SK-N-SH treated with all-trans-retinoic acid at 6 μM for 48 hours (cell line): ENCODE measurements at regions not wholly inside any gene's neighbourhood (a gene's known extent, or its start where the extent isn't known, plus 50 kb on each side); places are given as distances from the start of the nearest gene placed in this dataset.

Experiments used
- ATAC-seq: fragments of 200-7000 bp; cut with Tn5 transposase; 3 replicates; pipeline ENCODE4 v1.9.1; 2020; ENCODE audit warnings: mild to moderate bottlenecking, moderate library complexity
- BACH2 ChIP-seq: fragments of 250-450 bp; sonication (Bioruptor Pico); IDR thresholded peaks from 2 replicates; pipeline ENCODE4 v1.9.0; 2021; ENCODE audit warnings: mild to moderate bottlenecking, borderline replicate concordance
- ESRRG ChIP-seq: fragments of 250-450 bp; sonication (Bioruptor Pico); IDR thresholded peaks from 2 replicates; pipeline ENCODE4 v1.6.1; 2021; ENCODE audit warnings: mild to moderate bottlenecking
- GLIS3 ChIP-seq: fragments of 250-450 bp; sonication (Bioruptor Pico); IDR thresholded peaks from 2 replicates; pipeline ENCODE4 v1.5.0; 2020; ENCODE audit warnings: mild to moderate bottlenecking, moderate library complexity
- ISL1 ChIP-seq: fragments of 250-450 bp; sonication (Bioruptor Pico); IDR thresholded peaks from 2 replicates; pipeline ENCODE4 v2.1.2; 2022; ENCODE audit warnings: mild to moderate bottlenecking, moderate library complexity
- OSR1 ChIP-seq: fragments of 250-450 bp; sonication (Bioruptor Pico); IDR thresholded peaks from 2 replicates; pipeline ENCODE4 v1.8.0; 2022; ENCODE audit warnings: moderate library complexity, mild to moderate bottlenecking, inconsistent platforms
- PATZ1 ChIP-seq: fragments of 250-450 bp; sonication (Bioruptor Pico); IDR thresholded peaks from 2 replicates; pipeline ENCODE4 v1.8.0; 2020; ENCODE audit warnings: mild to moderate bottlenecking, moderate library complexity, borderline replicate concordance
- PPARA ChIP-seq: fragments of 250-450 bp; sonication (Bioruptor Pico); IDR thresholded peaks from 2 replicates; pipeline ENCODE4 v1.5.0; 2020; ENCODE audit warnings: mild to moderate bottlenecking, borderline replicate concordance
- RARB ChIP-seq: fragments of 250-450 bp; sonication (Bioruptor Pico); IDR thresholded peaks from 2 replicates; pipeline ENCODE4 v1.8.0; 2021; ENCODE audit warnings: mild to moderate bottlenecking, moderate library complexity
- SNAI2 ChIP-seq: fragments of 250-450 bp; sonication (Bioruptor Pico); IDR thresholded peaks from 2 replicates; pipeline ENCODE4 v1.5.0; 2020; ENCODE audit warnings: mild to moderate bottlenecking, moderate library complexity
- TOX ChIP-seq: fragments of 250-450 bp; sonication (Bioruptor Pico); IDR thresholded peaks from 2 replicates; pipeline ENCODE4 v1.8.0; 2021; ENCODE audit warnings: mild to moderate bottlenecking, moderate library complexity, borderline replicate concordance
- ZC3H10 ChIP-seq: fragments of 250-450 bp; sonication (Bioruptor Pico); IDR thresholded peaks from 2 replicates; pipeline ENCODE4 v1.5.1; 2021; ENCODE audit warnings: mild to moderate bottlenecking, moderate library complexity
- ZFP3 ChIP-seq: fragments of 250-450 bp; sonication (Bioruptor Pico); IDR thresholded peaks from 2 replicates; pipeline ENCODE4 v1.5.0; 2020; ENCODE audit warnings: mild to moderate bottlenecking, moderate library complexity
- ZFP30 ChIP-seq: fragments of 450-650 bp; formaldehyde crosslinking; IDR thresholded peaks from 2 replicates; pipeline ENCODE4 v1.5.0; 2022; ENCODE audit warnings: mild to moderate bottlenecking, moderate library complexity
- ZNF565 ChIP-seq: fragments of 450-650 bp; formaldehyde crosslinking; conservative IDR thresholded peaks from 2 replicates; pipeline ENCODE4 v1.5.0; 2020; ENCODE audit warnings: low read depth, mild to moderate bottlenecking, moderate library complexity
- ZNF70 ChIP-seq: fragments of 450-650 bp; formaldehyde crosslinking; IDR thresholded peaks from 2 replicates; pipeline ENCODE4 v1.5.0; 2020; ENCODE audit warnings: mild to moderate bottlenecking, moderate library complexity
- ZNF8 ChIP-seq: fragments of 450-650 bp; formaldehyde crosslinking; IDR thresholded peaks from 2 replicates; pipeline ENCODE4 v1.5.0; 2020; ENCODE audit warnings: mild to moderate bottlenecking, moderate library complexity
- TF ChIP-seq, protein P1 (sequence below): fragments of 250-450 bp; sonication (Bioruptor Pico); IDR thresholded peaks from 2 replicates; pipeline ENCODE4 v1.5.1; 2021; ENCODE audit warnings: mild to moderate bottlenecking, moderate library complexity
- TF ChIP-seq, protein P2 (sequence below): fragments of 250-450 bp; sonication (Bioruptor Pico); IDR thresholded peaks from 2 replicates; pipeline ENCODE4 v1.8.0; 2021; ENCODE audit warnings: low read depth, mild to moderate bottlenecking, moderate library complexity, borderline replicate concordance
- TF ChIP-seq, protein P3 (sequence below): fragments of 250-450 bp; sonication (Bioruptor Pico); IDR thresholded peaks from 2 replicates; pipeline ENCODE4 v1.5.0; 2020; ENCODE audit warnings: mild to moderate bottlenecking, moderate library complexity
- TF ChIP-seq, protein P4 (sequence below): fragments of 250-450 bp; sonication (Bioruptor Pico); IDR thresholded peaks from 2 replicates; pipeline ENCODE4 v1.5.1; 2020; ENCODE audit warnings: low read depth, mild to moderate bottlenecking, moderate library complexity

GRCh38 chr12:13834241-13834640, 147.2 kb downstream of the GRIN2B start:
- ATAC-seq: no peak

DNA sequence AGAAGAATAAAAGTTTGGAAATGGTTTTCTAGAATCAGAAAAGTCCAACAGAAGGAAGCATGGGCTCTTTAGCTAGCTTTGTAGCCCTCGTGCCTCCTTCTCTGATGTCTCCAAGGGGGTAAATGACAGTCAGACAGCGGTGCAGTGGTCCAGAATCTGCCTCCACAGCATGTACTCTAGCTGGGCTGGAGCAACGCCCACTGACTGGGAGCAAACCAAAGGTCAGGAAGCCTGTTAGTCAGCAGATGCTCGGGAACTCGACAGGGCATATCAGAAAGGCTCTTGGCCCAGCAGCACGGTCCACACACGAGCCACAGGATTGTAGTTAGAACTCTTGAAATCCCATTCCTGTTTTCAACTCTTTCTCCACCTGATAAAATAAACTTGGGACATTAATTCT, 164.3 kb downstream of the GRIN2B start:
- ATAC-seq: no peak
- TF ChIP-seq SNAI2 (no peak), RARB (CRISPR knock-in tag) (no peak), ZNF8 (no peak), ZNF70 (CRISPR knock-in tag) (no peak), BACH2 (CRISPR knock-in tag) (no peak)
- TF ChIP-seq, protein P1, sequence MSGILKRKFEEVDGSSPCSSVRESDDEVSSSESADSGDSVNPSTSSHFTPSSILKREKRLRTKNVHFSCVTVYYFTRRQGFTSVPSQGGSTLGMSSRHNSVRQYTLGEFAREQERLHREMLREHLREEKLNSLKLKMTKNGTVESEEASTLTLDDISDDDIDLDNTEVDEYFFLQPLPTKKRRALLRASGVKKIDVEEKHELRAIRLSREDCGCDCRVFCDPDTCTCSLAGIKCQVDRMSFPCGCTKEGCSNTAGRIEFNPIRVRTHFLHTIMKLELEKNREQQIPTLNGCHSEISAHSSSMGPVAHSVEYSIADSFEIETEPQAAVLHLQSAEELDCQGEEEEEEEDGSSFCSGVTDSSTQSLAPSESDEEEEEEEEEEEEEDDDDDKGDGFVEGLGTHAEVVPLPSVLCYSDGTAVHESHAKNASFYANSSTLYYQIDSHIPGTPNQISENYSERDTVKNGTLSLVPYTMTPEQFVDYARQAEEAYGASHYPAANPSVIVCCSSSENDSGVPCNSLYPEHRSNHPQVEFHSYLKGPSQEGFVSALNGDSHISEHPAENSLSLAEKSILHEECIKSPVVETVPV (CRISPR knock-in tag): no peak

More at GRCh38 chr12:13834241-13834640, 147.2 kb downstream of the GRIN2B start:
- TF ChIP-seq ZNF70 (CRISPR knock-in tag): no peak
- TF ChIP-seq OSR1 (CRISPR knock-in tag): no peak

DNA sequence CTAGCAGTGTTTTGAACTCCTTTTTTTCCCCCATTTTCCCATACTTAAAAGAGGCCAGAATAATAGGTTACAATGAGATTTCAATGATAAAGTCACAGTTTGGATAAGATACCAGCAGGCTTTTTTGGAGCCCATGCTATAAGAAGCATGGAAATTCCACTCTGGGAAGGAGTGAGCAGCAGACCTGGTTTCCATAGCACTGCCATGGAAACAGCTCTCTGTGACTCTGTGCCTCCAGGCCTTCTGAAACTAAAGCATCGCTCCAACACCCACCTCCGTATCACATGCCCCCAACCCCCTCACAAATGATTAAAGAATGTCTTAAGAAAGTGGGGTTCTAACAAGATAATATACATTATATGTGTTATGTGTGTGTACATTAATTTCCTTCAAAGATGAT, 165.0 kb downstream of the GRIN2B start:
- ATAC-seq: no peak
- TF ChIP-seq SNAI2: no peak
- no peak for TF ChIP-seq ZNF565 (CRISPR knock-in tag)
- TF ChIP-seq, protein P2, sequence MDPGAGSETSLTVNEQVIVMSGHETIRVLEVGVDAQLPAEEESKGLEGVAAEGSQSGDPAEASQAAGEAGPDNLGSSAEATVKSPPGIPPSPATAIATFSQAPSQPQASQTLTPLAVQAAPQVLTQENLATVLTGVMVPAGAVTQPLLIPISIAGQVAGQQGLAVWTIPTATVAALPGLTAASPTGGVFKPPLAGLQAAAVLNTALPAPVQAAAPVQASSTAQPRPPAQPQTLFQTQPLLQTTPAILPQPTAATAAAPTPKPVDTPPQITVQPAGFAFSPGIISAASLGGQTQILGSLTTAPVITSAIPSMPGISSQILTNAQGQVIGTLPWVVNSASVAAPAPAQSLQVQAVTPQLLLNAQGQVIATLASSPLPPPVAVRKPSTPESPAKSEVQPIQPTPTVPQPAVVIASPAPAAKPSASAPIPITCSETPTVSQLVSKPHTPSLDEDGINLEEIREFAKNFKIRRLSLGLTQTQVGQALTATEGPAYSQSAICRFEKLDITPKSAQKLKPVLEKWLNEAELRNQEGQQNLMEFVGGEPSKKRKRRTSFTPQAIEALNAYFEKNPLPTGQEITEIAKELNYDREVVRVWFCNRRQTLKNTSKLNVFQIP: no peak
- no peak for TF ChIP-seq ZFP30 (CRISPR knock-in tag)
- no peak for TF ChIP-seq PATZ1
- TF ChIP-seq ZNF8: no peak
- no peak for TF ChIP-seq ZNF70 (CRISPR knock-in tag)
- TF ChIP-seq, protein P3, sequence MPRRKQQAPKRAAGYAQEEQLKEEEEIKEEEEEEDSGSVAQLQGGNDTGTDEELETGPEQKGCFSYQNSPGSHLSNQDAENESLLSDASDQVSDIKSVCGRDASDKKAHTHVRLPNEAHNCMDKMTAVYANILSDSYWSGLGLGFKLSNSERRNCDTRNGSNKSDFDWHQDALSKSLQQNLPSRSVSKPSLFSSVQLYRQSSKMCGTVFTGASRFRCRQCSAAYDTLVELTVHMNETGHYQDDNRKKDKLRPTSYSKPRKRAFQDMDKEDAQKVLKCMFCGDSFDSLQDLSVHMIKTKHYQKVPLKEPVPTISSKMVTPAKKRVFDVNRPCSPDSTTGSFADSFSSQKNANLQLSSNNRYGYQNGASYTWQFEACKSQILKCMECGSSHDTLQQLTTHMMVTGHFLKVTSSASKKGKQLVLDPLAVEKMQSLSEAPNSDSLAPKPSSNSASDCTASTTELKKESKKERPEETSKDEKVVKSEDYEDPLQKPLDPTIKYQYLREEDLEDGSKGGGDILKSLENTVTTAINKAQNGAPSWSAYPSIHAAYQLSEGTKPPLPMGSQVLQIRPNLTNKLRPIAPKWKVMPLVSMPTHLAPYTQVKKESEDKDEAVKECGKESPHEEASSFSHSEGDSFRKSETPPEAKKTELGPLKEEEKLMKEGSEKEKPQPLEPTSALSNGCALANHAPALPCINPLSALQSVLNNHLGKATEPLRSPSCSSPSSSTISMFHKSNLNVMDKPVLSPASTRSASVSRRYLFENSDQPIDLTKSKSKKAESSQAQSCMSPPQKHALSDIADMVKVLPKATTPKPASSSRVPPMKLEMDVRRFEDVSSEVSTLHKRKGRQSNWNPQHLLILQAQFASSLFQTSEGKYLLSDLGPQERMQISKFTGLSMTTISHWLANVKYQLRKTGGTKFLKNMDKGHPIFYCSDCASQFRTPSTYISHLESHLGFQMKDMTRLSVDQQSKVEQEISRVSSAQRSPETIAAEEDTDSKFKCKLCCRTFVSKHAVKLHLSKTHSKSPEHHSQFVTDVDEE (CRISPR knock-in tag): no peak
- TF ChIP-seq TOX (CRISPR knock-in tag): no peak
- TF ChIP-seq, protein P4, sequence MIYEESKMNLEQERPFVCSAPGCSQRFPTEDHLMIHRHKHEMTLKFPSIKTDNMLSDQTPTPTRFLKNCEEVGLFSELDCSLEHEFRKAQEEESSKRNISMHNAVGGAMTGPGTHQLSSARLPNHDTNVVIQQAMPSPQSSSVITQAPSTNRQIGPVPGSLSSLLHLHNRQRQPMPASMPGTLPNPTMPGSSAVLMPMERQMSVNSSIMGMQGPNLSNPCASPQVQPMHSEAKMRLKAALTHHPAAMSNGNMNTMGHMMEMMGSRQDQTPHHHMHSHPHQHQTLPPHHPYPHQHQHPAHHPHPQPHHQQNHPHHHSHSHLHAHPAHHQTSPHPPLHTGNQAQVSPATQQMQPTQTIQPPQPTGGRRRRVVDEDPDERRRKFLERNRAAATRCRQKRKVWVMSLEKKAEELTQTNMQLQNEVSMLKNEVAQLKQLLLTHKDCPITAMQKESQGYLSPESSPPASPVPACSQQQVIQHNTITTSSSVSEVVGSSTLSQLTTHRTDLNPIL (CRISPR knock-in tag): no peak
- TF ChIP-seq GLIS3 (CRISPR knock-in tag): no peak
- TF ChIP-seq PPARA (CRISPR knock-in tag): no peak
- no peak for TF ChIP-seq ISL1
- TF ChIP-seq OSR1 (CRISPR knock-in tag): no peak
- TF ChIP-seq RARB (CRISPR knock-in tag): no peak
- no peak for TF ChIP-seq ZFP3 (CRISPR knock-in tag)
- no peak for TF ChIP-seq BACH2 (CRISPR knock-in tag)
- no peak for TF ChIP-seq ZC3H10 (CRISPR knock-in tag)
- TF ChIP-seq ESRRG: no peak

DNA sequence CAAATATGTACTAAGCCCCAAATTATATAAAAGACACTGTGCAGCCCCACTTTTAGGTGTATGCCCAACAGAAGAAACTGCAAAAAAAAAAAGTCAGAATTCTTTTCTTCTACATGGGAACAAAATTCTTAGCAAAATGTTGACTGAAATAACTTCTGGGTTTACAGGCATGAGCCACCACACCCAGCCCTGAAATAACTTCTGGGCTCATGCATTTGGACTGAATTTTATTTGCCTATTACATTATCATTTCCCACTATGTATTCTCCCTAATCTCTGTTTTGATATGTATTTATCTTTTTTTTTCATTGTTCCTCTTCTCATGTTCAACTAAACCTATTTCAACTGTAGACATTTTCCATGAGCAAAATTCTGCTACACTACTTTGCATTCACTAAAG, 169.2 kb downstream of the GRIN2B start:
- no peak for ATAC-seq
- TF ChIP-seq, protein P3 (CRISPR knock-in tag): no peak
- TF ChIP-seq, protein P4 (CRISPR knock-in tag): no peak
- no peak for TF ChIP-seq ZC3H10 (CRISPR knock-in tag)
